ENCODE measurements at regions not wholly inside any gene's neighbourhood (a gene's known extent, or its start where the extent isn't known, plus 50 kb on each side); places are given as distances from the start of the nearest gene placed in this dataset.

DNA sequence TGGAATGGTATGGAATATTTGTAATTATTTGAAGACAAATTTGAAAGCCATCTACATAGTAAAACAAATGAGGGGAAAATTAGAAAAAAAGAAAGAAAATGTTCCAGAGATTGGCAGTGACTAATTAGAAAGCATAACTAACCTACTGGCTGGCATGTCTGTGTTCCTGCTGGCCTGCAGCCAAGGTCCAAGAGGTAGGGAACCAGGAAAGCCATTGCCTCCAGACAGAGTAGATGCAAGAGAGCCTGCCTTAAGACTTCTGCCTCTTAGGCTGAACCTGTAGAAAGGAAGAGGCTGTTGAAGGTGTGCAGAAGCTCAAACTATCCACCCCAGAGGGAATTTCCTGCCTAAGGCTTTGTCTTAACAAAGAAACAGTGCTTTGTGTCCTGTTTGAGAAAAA lies 982.0 kb downstream of the SORCS1 start:
- dilution Hi-C loops (cut with HindIII; ENCODE audit: low sequenced_read_pairs, unreplicated experiment) (no loop called here), in situ Hi-C loops (cut with MboI; ENCODE audit: low sequenced_read_pairs) (no loop called here), intact Hi-C loops (cut with micrococcal nuclease) (no loop called here)
- peaks cover 2% of the 10 kb centered on the region; the same call in 1 of the 2 replicates for H3K9me3 ChIP-seq (ENCODE audit: control insufficient read depth, insufficient read depth, low read length)
- no peaks in the 10 kb centered on the region for H4K20me1 ChIP-seq (ENCODE audit: insufficient read depth, low read length)
- no peak overlapping the region for H2BK15ac ChIP-seq (ENCODE audit: low read depth, low read length)
- no peak overlapping the region for H3K4me2 ChIP-seq (ENCODE audit: low read depth, low read length)
- H4K91ac ChIP-seq (ENCODE audit: insufficient read depth, low read depth, low read length), result no peak overlapping the region
- H2BK120ac ChIP-seq (ENCODE audit: low read depth, low read length), result no peak overlapping the region
- no peaks in the 10 kb centered on the region for H3K27me3 ChIP-seq (ENCODE audit: control insufficient read depth, insufficient read depth, low read length)
- no peak overlapping the region for H3K14ac ChIP-seq (replicated peaks; ENCODE audit: low read depth, low read length)
- H4K8ac ChIP-seq (ENCODE audit: low read depth in 2 of 2, low read length in 2 of 2), result no peak overlapping the region
- ChIA-PET POLR2A (ENCODE audit: unreplicated experiment) (no interaction called here), CTCF (no interaction called here)
- no peak overlapping the region for H3K9ac ChIP-seq (ENCODE audit: low read depth, low read length)
- no peaks in the 10 kb centered on the region for H3K4me1 ChIP-seq (ENCODE audit: control insufficient read depth, insufficient read depth, low read length)
- H3K9me1 ChIP-seq (ENCODE audit: insufficient read depth, low read length), result no peaks in the 10 kb centered on the region
- DNase-seq (no peak), ATAC-seq (ENCODE audit: low read depth) (no peak)
- no peak overlapping the region for H4K5ac ChIP-seq (ENCODE audit: low read depth, low read length)
- no peak overlapping the region for H3K27ac ChIP-seq (ENCODE audit: insufficient read depth, low read length)
- H3K4me3 ChIP-seq (ENCODE audit: insufficient read depth, low read depth, low read length), result no peak overlapping the region
- H3K18ac ChIP-seq (ENCODE audit: low read depth, low read length), result no peak overlapping the region
- no peaks in the 10 kb centered on the region for H3K36me3 ChIP-seq (ENCODE audit: control insufficient read depth, insufficient read depth, low read length)
- no peak overlapping the region for H2BK5ac ChIP-seq (ENCODE audit: low read depth, low read length, poor library complexity, severe bottlenecking)
- BruUV-seq (replicated peaks), result no TSS peak
- H3K79me1 ChIP-seq (ENCODE audit: low read depth in 1 of 2, low read length in 2 of 2), result no peaks in the 10 kb centered on the region
- H3K56ac ChIP-seq (ENCODE audit: extremely low read depth, insufficient read depth, low read length), result no peak overlapping the region
- no peak for TF ChIP-seq SMC3 (IDR thresholded peaks at IDR 0.05; ENCODE audit: low read depth, low read length)
- H2BK20ac ChIP-seq (ENCODE audit: low read depth, low read length), result no peak overlapping the region
- no peak overlapping the region for H2AK9ac ChIP-seq (replicated peaks; ENCODE audit: low read depth, low read length, poor library complexity)
- no peak overlapping the region for H2AFZ ChIP-seq (replicated peaks; ENCODE audit: low read length, poor library complexity)
- no peak overlapping the region for H3K4ac ChIP-seq (ENCODE audit: low read depth, low read length)
- no peak overlapping the region for H3K23ac ChIP-seq (ENCODE audit: low read depth, low read length)
- H2AK5ac ChIP-seq (ENCODE audit: low read depth, low read length), result no peak overlapping the region
